SK-N-SH (cell line): ENCODE measurements at regions not wholly inside any gene's neighbourhood (a gene's known extent, or its start where the extent isn't known, plus 50 kb on each side); places are given as distances from the start of the nearest gene placed in this dataset.

Experiments
- CTCF ChIA-PET: fragments of 300-600, 350-600 bp; formaldehyde crosslinking; extraction: SDS; loops from one replicate; lab custom pipeline; 2021; lab: Yijun Ruan, JAX
- POLR2A ChIA-PET: fragments of 350-600 bp; sonication (Branson Sonifier 250); formaldehyde crosslinking; extraction: SDS; loops from one replicate; lab custom pipeline; 2020; ENCODE audit warnings: antibody characterized with exemption, inconsistent platforms; lab: Yijun Ruan, JAX
- DNase-seq: peaks from one replicate; pipeline ENCODE4 v3.0.0; 2012
- H2AFZ ChIP-seq: fragments of 200-600 bp; sonication (generic); 2 replicates; pipeline ENCODE4 v1.8.1; 2016; ENCODE audit warnings: antibody characterized with exemption, mild to moderate bottlenecking, low read depth
- H3F3A ChIP-seq: fragments of 200-600 bp; sonication (generic); replicated peaks from 2 replicates; pipeline ENCODE3; 2016; ENCODE audit warnings: antibody characterized with exemption, mild to moderate bottlenecking; ENCODE audit not compliant: insufficient read depth
- H3K27ac ChIP-seq, 2 experiments: fragments of 200-500 bp in 1 of 2; fragments of 200-600 bp in 1 of 2; sonication (Bioruptor generic) in 1 of 2; sonication (generic), shearing (Covaris generic) in 1 of 2; 2 replicates each; pipeline versions ENCODE4 v1.5.1 to v1.6.1; 2014 to 2016; ENCODE audit warnings: low read depth in 2 of 2, inconsistent platforms in 1 of 2, low read length in 1 of 2, mild to moderate bottlenecking in 1 of 2, mixed read lengths in 1 of 2
- H3K27me3 ChIP-seq: fragments of 200-600 bp; sonication (generic), shearing (Covaris generic); 2 replicates; pipeline ENCODE4 v1.6.1; 2016; ENCODE audit warnings: mixed run types; ENCODE audit not compliant: insufficient read depth
- H3K36me3 ChIP-seq, 2 experiments: fragments of 200-500 bp in 1 of 2; fragments of 200-600 bp in 1 of 2; sonication (Bioruptor generic) in 1 of 2; sonication (generic) in 1 of 2; replicated peaks in 1 of 2; 2 replicates each; pipeline versions ENCODE3 to v1.5.1; 2014 to 2016; ENCODE audit warnings: low read length in 1 of 2, mild to moderate bottlenecking in 1 of 2; ENCODE audit not compliant: insufficient read depth in 2 of 2, control insufficient read depth in 1 of 2
- H3K4me1 ChIP-seq, 2 experiments: fragments of 200-500 bp in 1 of 2; fragments of 200-600 bp in 1 of 2; sonication (Bioruptor generic) in 1 of 2; sonication (generic), shearing (Covaris generic) in 1 of 2; 2 replicates each; pipeline versions ENCODE4 v1.5.1 to v1.6.1; 2014 to 2016; ENCODE audit warnings: low read depth in 1 of 2, low read length in 1 of 2, mixed run types in 1 of 2; ENCODE audit not compliant: insufficient read depth in 2 of 2, control insufficient read depth in 1 of 2
- H3K4me2 ChIP-seq: fragments of 200-600 bp; sonication (generic), shearing (Covaris generic); 2 replicates; pipeline ENCODE4 v1.6.1; 2017; ENCODE audit warnings: mixed run types
- H3K4me3 ChIP-seq, 2 experiments: fragments of 200-500 bp in 1 of 2; fragments of 200-600 bp in 1 of 2; sonication (Bioruptor generic) in 1 of 2; sonication (generic), shearing (Covaris generic) in 1 of 2; 2 replicates each; pipeline versions ENCODE4 v1.5.1 to v1.8.1; 2014 to 2016; ENCODE audit warnings: low read depth in 2 of 2, inconsistent platforms in 1 of 2, low read length in 1 of 2, mild to moderate bottlenecking in 1 of 2, mixed read lengths in 1 of 2, moderate library complexity in 1 of 2
- H3K79me2 ChIP-seq: fragments of 200-600 bp; sonication (generic); 2 replicates; pipeline ENCODE4 v1.8.1; 2017; ENCODE audit warnings: mild to moderate bottlenecking; ENCODE audit not compliant: insufficient read depth
- H3K9ac ChIP-seq: fragments of 200-600 bp; sonication (generic); 2 replicates; pipeline ENCODE4 v1.6.1; 2017; ENCODE audit warnings: mixed run types
- H3K9me2 ChIP-seq: fragments of 200-600 bp; sonication (generic); 2 replicates; pipeline ENCODE4 v1.6.1; 2017; ENCODE audit warnings: mixed run types
- H3K9me3 ChIP-seq: fragments of 200-600 bp; sonication (generic); 2 replicates; pipeline ENCODE4 v1.6.1; 2017; ENCODE audit warnings: mixed run types, mild to moderate bottlenecking, moderate library complexity
- H4K20me1 ChIP-seq: fragments of 200-600 bp; sonication (generic); 2 replicates; pipeline ENCODE4 v1.6.1; 2017; ENCODE audit warnings: mild to moderate bottlenecking, mixed run types; ENCODE audit not compliant: insufficient read depth
- CHD2 ChIP-seq: fragments of 150-350 bp; IDR thresholded peaks from 2 replicates; pipeline ENCODE4 v1.6.1; 2018; ENCODE audit warnings: low read length; ENCODE audit not compliant: partially characterized antibody
- CTCF ChIP-seq: fragments of 200-600 bp; sonication (generic); IDR thresholded peaks from 2 replicates; pipeline ENCODE4 v1.6.1; 2017; ENCODE audit warnings: antibody characterized with exemption, mild to moderate bottlenecking, moderate library complexity
- FOXJ3 ChIP-seq: sonication (generic); formaldehyde crosslinking; IDR thresholded peaks from 2 replicates; pipeline ENCODE4 v1.5.1; 2020; ENCODE audit warnings: mild to moderate bottlenecking, missing genetic modification reagents
- MAX ChIP-seq: IDR thresholded peaks from 2 replicates; pipeline ENCODE4 v1.4.0; 2012; ENCODE audit warnings: low read depth
- PBX3 ChIP-seq: IDR thresholded peaks from 2 replicates; pipeline ENCODE4; 2012
- RFX5 ChIP-seq: IDR thresholded peaks from 2 replicates; pipeline ENCODE4 v1.6.1; 2012; ENCODE audit warnings: mild to moderate bottlenecking, improper control_type of control experiment, low read length
- RXRA ChIP-seq: IDR thresholded peaks from 2 replicates; pipeline ENCODE4 v1.4.0; 2012; ENCODE audit warnings: low read depth, mild to moderate bottlenecking, borderline replicate concordance
- SIN3A ChIP-seq: IDR thresholded peaks from 2 replicates; pipeline ENCODE4 v1.6.1; 2012; ENCODE audit warnings: low read depth, mild to moderate bottlenecking, low read length, moderate library complexity, borderline replicate concordance
- TAF1 ChIP-seq: IDR thresholded peaks from 2 replicates; pipeline ENCODE4 v1.6.1; 2012; ENCODE audit warnings: low read depth, mild to moderate bottlenecking, low read length, moderate library complexity, borderline replicate concordance
- TEAD4 ChIP-seq: IDR thresholded peaks from 2 replicates; pipeline ENCODE4 v1.4.0; 2012; ENCODE audit warnings: mild to moderate bottlenecking, borderline replicate concordance; ENCODE audit not compliant: insufficient read depth
- WGBS: methylation state at CpG from one replicate; pipeline ENCODE4 v1.1.6; 2017; ENCODE audit warnings: low lambda C conversion rate; 5-methylcytosine and 5-hydroxymethylcytosine counted together

GRCh38 chr13:84455143-84455905 lies 573.0 kb upstream of the SLITRK1 start:
- H4K20me1 ChIP-seq = no peaks in the 10 kb centered on the region
- H3K4me2 ChIP-seq = no peak overlapping the region
- H3K4me1 ChIP-seq = no peaks in the 10 kb centered on the region
- H3K9ac ChIP-seq = no peak overlapping the region
- H3K4me3 ChIP-seq = no peak overlapping the region
- H3F3A ChIP-seq = no peaks in the 10 kb centered on the region
- no peaks in the 10 kb centered on the region for H3K27me3 ChIP-seq
- no peaks in the 10 kb centered on the region for H3K9me3 ChIP-seq
- H3K9me2 ChIP-seq = no peaks in the 10 kb centered on the region
- ChIA-PET CTCF (interaction anchor here (0.8 to 1.2 kb wide), 3 partner anchors 8 to 44 kb away, joined by 3 to 4 read pairs (median 4); no protein-coding TSS in a partner anchor), POLR2A (no interaction called here)
- H3K36me3 ChIP-seq = no peaks in the 10 kb centered on the region
- DNase-seq = peak; percentile 1
- H3K27ac ChIP-seq = no peak overlapping the region
- H2AFZ ChIP-seq = no peak overlapping the region
- 36% methylated on average over 7 of the region's 7 CpGs for WGBS
- TF ChIP-seq RXRA = no peak
- TF ChIP-seq CTCF = peak; percentile 27; the same call in 1 of the 2 replicates
- H3K79me2 ChIP-seq = no peaks in the 10 kb centered on the region

- H3K27ac ChIP-seq = no peak overlapping the region
- TF ChIP-seq SIN3A (no peak), CHD2 (no peak), FOXJ3 (CRISPR knock-in tag) (no peak), TAF1 (no peak), PBX3 (no peak), TEAD4 (no peak), MAX (no peak), RFX5 (no peak)
- H3K79me2 ChIP-seq = no peaks in the 10 kb centered on the region
- H3K4me3 ChIP-seq = no peak overlapping the region
- H3K9me2 ChIP-seq = no peaks in the 10 kb centered on the region
- ChIA-PET CTCF (interaction anchor here (0.8 kb wide), 1 partner anchor 9 kb away, joined by 4 read pairs; no protein-coding TSS in a partner anchor), POLR2A (no interaction called here)
- H2AFZ ChIP-seq = no peak overlapping the region
- 56% methylated on average over 4 of the region's 4 CpGs for WGBS
- H3K9ac ChIP-seq = no peak overlapping the region
- no peaks in the 10 kb centered on the region for H3K36me3 ChIP-seq
- H4K20me1 ChIP-seq = no peaks in the 10 kb centered on the region
- no peaks in the 10 kb centered on the region for H3K27me3 ChIP-seq
- DNase-seq = no peak
- H3F3A ChIP-seq = no peaks in the 10 kb centered on the region
- no peaks in the 10 kb centered on the region; a peak in 1 of 4 replicates for H3K4me1 ChIP-seq
- no peak overlapping the region for H3K4me2 ChIP-seq
- H3K9me3 ChIP-seq = no peaks in the 10 kb centered on the region
Measured at GRCh38 chr13:84447640-84447978, 565.3 kb upstream of the SLITRK1 start.
